ENCODE measurements at regions not wholly inside any gene's neighbourhood (a gene's known extent, or its start where the extent isn't known, plus 50 kb on each side); places are given as distances from the start of the nearest gene placed in this dataset.
"Not testable (repeated sequence)": the region's sequence is repeated elsewhere in the genome, so short reads cannot be mapped to it uniquely, and the experiment has no call there.

- DNase-seq; H3K27ac Mint-ChIP-seq; H3K36me3 Mint-ChIP-seq (ENCODE audit: low read depth); H3K4me1 Mint-ChIP-seq; H3K27me3 Mint-ChIP-seq; H3K4me3 Mint-ChIP-seq; H3K9me3 Mint-ChIP-seq; ATAC-seq: not testable (repeated sequence)
Measured at GRCh38 chr10:87300163-87300562, 57.4 kb upstream of the NUTM2D start.

- H3K4me1 Mint-ChIP-seq; H3K36me3 Mint-ChIP-seq (ENCODE audit: low read depth); H3K4me3 Mint-ChIP-seq; H3K27me3 Mint-ChIP-seq; H3K27ac Mint-ChIP-seq; H3K9me3 Mint-ChIP-seq: not testable (repeated sequence)
- peak; percentile 39 for DNase-seq
- ATAC-seq: peak; percentile 89
Measured at GRCh38 chr10:87301466-87302115, 56.0 kb upstream of the NUTM2D start.

GRCh38 chr10:87302132-87302531 is 55.4 kb upstream of the NUTM2D start:
- H3K27ac Mint-ChIP-seq; DNase-seq; H3K9me3 Mint-ChIP-seq; H3K27me3 Mint-ChIP-seq; H3K4me3 Mint-ChIP-seq; ATAC-seq; H3K36me3 Mint-ChIP-seq (ENCODE audit: low read depth); H3K4me1 Mint-ChIP-seq: not testable (repeated sequence)

GRCh38 chr10:87303707-87304106 is 53.8 kb upstream of the NUTM2D start:
- H3K4me1 Mint-ChIP-seq; H3K9me3 Mint-ChIP-seq; DNase-seq; H3K4me3 Mint-ChIP-seq; ATAC-seq; H3K27me3 Mint-ChIP-seq; H3K27ac Mint-ChIP-seq; H3K36me3 Mint-ChIP-seq (ENCODE audit: low read depth): not testable (repeated sequence)

- H3K4me3 Mint-ChIP-seq; H3K36me3 Mint-ChIP-seq (ENCODE audit: low read depth); H3K27ac Mint-ChIP-seq; H3K4me1 Mint-ChIP-seq; H3K27me3 Mint-ChIP-seq; ATAC-seq; H3K9me3 Mint-ChIP-seq; DNase-seq: not testable (repeated sequence)
Measured at GRCh38 chr10:87306681-87307080, 50.9 kb upstream of the NUTM2D start.
